GM12878 (cell line): ENCODE measurements at regions not wholly inside any gene's neighbourhood (a gene's known extent, or its start where the extent isn't known, plus 50 kb on each side); places are given as distances from the start of the nearest gene placed in this dataset.

ENCODE experiments used
- ATAC-seq: fragments of 200-7000 bp; cut with Tn5 transposase; 3 replicates; pipeline ENCODE4 v1.9.1; 2020; ENCODE audit warnings: mild to moderate bottlenecking, moderate library complexity
- BruUV-seq: library from RNA; stranded (reverse); fragments of 400-500 nt; replicated peaks from 2 replicates; lab custom pipeline; 2021; lab: Mats Ljungman, UMichigan
- CTCF ChIA-PET: fragments of 300-600 bp; sonication (Branson Sonifier 250); formaldehyde crosslinking; extraction: SDS; loops from one replicate; lab custom pipeline; 2021; ENCODE audit warnings: inconsistent platforms; lab: Yijun Ruan, JAX
- POLR2A ChIA-PET: fragments of 350-600 bp; formaldehyde crosslinking; extraction: SDS; loops from one replicate; lab custom pipeline; 2021; ENCODE audit warnings: inconsistent platforms; lab: Charles Lee
- RAD21 ChIA-PET: fragments of 300-600 bp; sonication (Branson Sonifier 250); formaldehyde crosslinking; loops from one replicate; lab custom pipeline; 2023; ENCODE audit warnings: antibody characterized with exemption; ENCODE audit not compliant: unreplicated experiment; lab: Charles Lee
- SMC1A ChIA-PET: fragments of 300-600 bp; sonication (Branson Sonifier 250); formaldehyde crosslinking; loops from one replicate; lab custom pipeline; 2023; ENCODE audit not compliant: unreplicated experiment, uncharacterized antibody; lab: Charles Lee
- DNase-seq: peaks from one replicate; pipeline ENCODE4 v3.0.0-alpha.2; 2011; ENCODE audit warnings: low read depth, low spot score
- FAIRE-seq: peaks from 3 replicates; lab custom pipeline; 2011; peaks lifted over from hg19 to GRCh38; lab: Jason Lieb, UNC
- H2AFZ ChIP-seq: 2 replicates; pipeline ENCODE4 v1.6.0; 2011; ENCODE audit warnings: low read depth, low read length, control low read depth; ENCODE audit not compliant: control insufficient read depth
- H3K27ac ChIP-seq: 2 replicates; pipeline ENCODE4 v1.5.1; 2011; ENCODE audit warnings: control low read depth; ENCODE audit not compliant: control insufficient read depth, insufficient read depth
- H3K27me3 ChIP-seq, 2 experiments: replicated peaks in 1 of 2; 2 replicates each; pipeline versions ENCODE4 v1.6.0 to v1.6.1; 2011; ENCODE audit warnings: low read length in 1 of 2; ENCODE audit not compliant: control insufficient read depth in 2 of 2, insufficient read depth in 2 of 2
- H3K36me3 ChIP-seq, 2 experiments: 2 replicates each; pipeline ENCODE4 v1.5.1; 2011; ENCODE audit warnings: low read length in 1 of 2; ENCODE audit not compliant: control insufficient read depth in 2 of 2, insufficient read depth in 2 of 2
- H3K4me1 ChIP-seq: 2 replicates; pipeline ENCODE4 v1.6.1; 2011; ENCODE audit warnings: mild to moderate bottlenecking, low read length, moderate library complexity, mixed read lengths; ENCODE audit not compliant: control insufficient read depth, insufficient read depth
- H3K4me2 ChIP-seq: 2 replicates; pipeline ENCODE4 v1.6.0; 2011; ENCODE audit warnings: control low read depth; ENCODE audit not compliant: control insufficient read depth, insufficient read depth
- H3K4me3 ChIP-seq: fragments of 200-600 bp; sonication (generic); 2 replicates; pipeline ENCODE4 v1.5.1; 2016
- H3K79me2 ChIP-seq: 2 replicates; pipeline ENCODE4 v1.6.0; 2011; ENCODE audit warnings: low read length; ENCODE audit not compliant: control insufficient read depth, insufficient read depth
- H3K9ac ChIP-seq: 2 replicates; pipeline ENCODE4 v1.8.0; 2011; ENCODE audit warnings: low read length, control low read depth, mixed read lengths; ENCODE audit not compliant: control insufficient read depth, insufficient read depth
- H3K9me3 ChIP-seq: replicated peaks from 3 replicates; pipeline ENCODE4 v1.5.1; 2011; ENCODE audit warnings: mild to moderate bottlenecking, low read length; ENCODE audit not compliant: control insufficient read depth, insufficient read depth
- H4K20me1 ChIP-seq: 2 replicates; pipeline ENCODE4 v1.6.0; 2011; ENCODE audit not compliant: control insufficient read depth, insufficient read depth
- BHLHE40 ChIP-seq, 2 experiments: fragments of 450-650 bp in 1 of 2; IDR thresholded peaks; 2 replicates each; pipeline ENCODE4 v1.6.1; 2011 to 2017; ENCODE audit warnings: low read depth in 2 of 2, borderline replicate concordance in 1 of 2, improper control_type of control experiment in 1 of 2, low read length in 1 of 2, mild to moderate bottlenecking in 1 of 2
- EP300 ChIP-seq, 2 experiments: fragments of 150-350 bp in 1 of 2; IDR thresholded peaks; 2 replicates each; pipeline ENCODE4 v1.6.1; 2011 to 2012; ENCODE audit warnings: low read depth in 2 of 2, low read length in 2 of 2, borderline replicate concordance in 1 of 2, improper control_type of control experiment in 1 of 2, inconsistent platforms in 1 of 2; ENCODE audit not compliant: control insufficient read depth in 1 of 2
- GATAD2B ChIP-seq: fragments of 450-650 bp; conservative IDR thresholded peaks from 2 replicates; pipeline ENCODE4 v1.6.1; 2017; ENCODE audit warnings: low read depth, mild to moderate bottlenecking, moderate library complexity
- KLF5 ChIP-seq: fragments of 450-650 bp; IDR thresholded peaks from 2 replicates; pipeline ENCODE4 v1.6.1; 2014; ENCODE audit warnings: mild to moderate bottlenecking; ENCODE audit not compliant: partially characterized antibody
- RB1 ChIP-seq: fragments of 450-650 bp; formaldehyde crosslinking; IDR thresholded peaks from 2 replicates; pipeline ENCODE4 v1.6.1; 2017; ENCODE audit warnings: mild to moderate bottlenecking, borderline replicate concordance
- TCF3 ChIP-seq: IDR thresholded peaks from 2 replicates; pipeline ENCODE4 v1.6.1; 2012; ENCODE audit warnings: low read depth, mild to moderate bottlenecking, low read length, borderline replicate concordance; ENCODE audit not compliant: insufficient read depth
- ZNF622 ChIP-seq: fragments of 450-650 bp; IDR thresholded peaks from 2 replicates; pipeline ENCODE4 v1.6.1; 2017; ENCODE audit warnings: mild to moderate bottlenecking, inconsistent platforms
- in situ Hi-C: fragments of 300-500 bp; cut with MboI; formaldehyde crosslinking; loops from 9 replicates; pipeline ENCODE4 v1.14.3; 2018; ENCODE audit warnings: mixed read lengths
- intact Hi-C: fragments of 100-400 bp; cut with micrococcal nuclease; formaldehyde crosslinking; loops from one replicate; pipeline ENCODE4 v1.14.2; 2022; ENCODE audit not compliant: unreplicated experiment
- TF ChIP-seq, protein P1 (sequence below): IDR thresholded peaks from 2 replicates; pipeline ENCODE4 v1.6.1; 2012; ENCODE audit warnings: mild to moderate bottlenecking, low read depth, low read length
- TF ChIP-seq, protein P2 (sequence below): IDR thresholded peaks from 2 replicates; pipeline ENCODE4 v1.6.1; 2012; ENCODE audit warnings: improper control_type of control experiment, low read depth, low read length; ENCODE audit not compliant: insufficient replicate concordance
- TF ChIP-seq, protein P3 (sequence below): fragments of 450-650 bp; conservative IDR thresholded peaks from 2 replicates; pipeline ENCODE4 v1.6.1; 2017; ENCODE audit warnings: mild to moderate bottlenecking, moderate library complexity

DNA sequence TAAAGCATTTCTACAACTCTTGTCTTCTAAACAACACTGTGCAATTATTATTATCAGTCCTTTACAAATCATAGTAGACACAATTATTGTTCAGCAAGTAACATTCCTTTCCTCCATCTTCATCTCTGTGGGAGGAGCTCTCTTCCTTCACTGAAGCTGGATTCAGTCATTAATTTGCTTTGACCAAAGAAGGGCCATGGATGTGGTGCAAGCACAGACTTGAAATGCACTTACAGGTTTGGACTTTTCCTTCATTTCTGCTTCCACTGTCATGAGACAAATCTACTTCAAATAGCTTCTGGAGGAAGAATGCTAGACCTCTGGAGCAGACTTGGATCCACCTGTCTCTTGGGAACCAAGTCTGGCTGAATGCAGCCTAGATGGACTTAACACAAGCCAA lies 336.6 kb upstream of the SLITRK6 start:
- Histone ChIP-seq H3K36me3 (no peaks in the 10 kb centered on the region), H4K20me1 (no peaks in the 10 kb centered on the region), H2AFZ (no peak overlapping the region), H3K9ac (no peak overlapping the region), H3K79me2 (no peaks in the 10 kb centered on the region), H3K4me1 (no peaks in the 10 kb centered on the region), H3K27ac (no peak overlapping the region), H3K4me2 (no peak overlapping the region), H3K27me3 (no peaks in the 10 kb centered on the region), H3K4me3 (no peak overlapping the region), H3K9me3 (no peaks in the 10 kb centered on the region)
- intact Hi-C loops: no loop called here
- RAD21 ChIA-PET: no interaction called here
- in situ Hi-C loops: no loop called here
- SMC1A ChIA-PET: interaction anchor here (0.9 kb wide), 1 partner anchor 27 kb away, joined by 3 read pairs; no protein-coding TSS in a partner anchor
- CTCF ChIA-PET: no interaction called here
- no peak for DNase-seq
- no peak for TF ChIP-seq TCF3
- TF ChIP-seq EP300 (IDR thresholded peaks at IDR 0.05; ENCODE audit: borderline replicate concordance in 1 of 2, control insufficient read depth in 1 of 2, low read depth in 2 of 2, low read length in 2 of 2): no peak
- TF ChIP-seq, protein P1, sequence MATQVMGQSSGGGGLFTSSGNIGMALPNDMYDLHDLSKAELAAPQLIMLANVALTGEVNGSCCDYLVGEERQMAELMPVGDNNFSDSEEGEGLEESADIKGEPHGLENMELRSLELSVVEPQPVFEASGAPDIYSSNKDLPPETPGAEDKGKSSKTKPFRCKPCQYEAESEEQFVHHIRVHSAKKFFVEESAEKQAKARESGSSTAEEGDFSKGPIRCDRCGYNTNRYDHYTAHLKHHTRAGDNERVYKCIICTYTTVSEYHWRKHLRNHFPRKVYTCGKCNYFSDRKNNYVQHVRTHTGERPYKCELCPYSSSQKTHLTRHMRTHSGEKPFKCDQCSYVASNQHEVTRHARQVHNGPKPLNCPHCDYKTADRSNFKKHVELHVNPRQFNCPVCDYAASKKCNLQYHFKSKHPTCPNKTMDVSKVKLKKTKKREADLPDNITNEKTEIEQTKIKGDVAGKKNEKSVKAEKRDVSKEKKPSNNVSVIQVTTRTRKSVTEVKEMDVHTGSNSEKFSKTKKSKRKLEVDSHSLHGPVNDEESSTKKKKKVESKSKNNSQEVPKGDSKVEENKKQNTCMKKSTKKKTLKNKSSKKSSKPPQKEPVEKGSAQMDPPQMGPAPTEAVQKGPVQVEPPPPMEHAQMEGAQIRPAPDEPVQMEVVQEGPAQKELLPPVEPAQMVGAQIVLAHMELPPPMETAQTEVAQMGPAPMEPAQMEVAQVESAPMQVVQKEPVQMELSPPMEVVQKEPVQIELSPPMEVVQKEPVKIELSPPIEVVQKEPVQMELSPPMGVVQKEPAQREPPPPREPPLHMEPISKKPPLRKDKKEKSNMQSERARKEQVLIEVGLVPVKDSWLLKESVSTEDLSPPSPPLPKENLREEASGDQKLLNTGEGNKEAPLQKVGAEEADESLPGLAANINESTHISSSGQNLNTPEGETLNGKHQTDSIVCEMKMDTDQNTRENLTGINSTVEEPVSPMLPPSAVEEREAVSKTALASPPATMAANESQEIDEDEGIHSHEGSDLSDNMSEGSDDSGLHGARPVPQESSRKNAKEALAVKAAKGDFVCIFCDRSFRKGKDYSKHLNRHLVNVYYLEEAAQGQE: no peak
- TF ChIP-seq, protein P2, sequence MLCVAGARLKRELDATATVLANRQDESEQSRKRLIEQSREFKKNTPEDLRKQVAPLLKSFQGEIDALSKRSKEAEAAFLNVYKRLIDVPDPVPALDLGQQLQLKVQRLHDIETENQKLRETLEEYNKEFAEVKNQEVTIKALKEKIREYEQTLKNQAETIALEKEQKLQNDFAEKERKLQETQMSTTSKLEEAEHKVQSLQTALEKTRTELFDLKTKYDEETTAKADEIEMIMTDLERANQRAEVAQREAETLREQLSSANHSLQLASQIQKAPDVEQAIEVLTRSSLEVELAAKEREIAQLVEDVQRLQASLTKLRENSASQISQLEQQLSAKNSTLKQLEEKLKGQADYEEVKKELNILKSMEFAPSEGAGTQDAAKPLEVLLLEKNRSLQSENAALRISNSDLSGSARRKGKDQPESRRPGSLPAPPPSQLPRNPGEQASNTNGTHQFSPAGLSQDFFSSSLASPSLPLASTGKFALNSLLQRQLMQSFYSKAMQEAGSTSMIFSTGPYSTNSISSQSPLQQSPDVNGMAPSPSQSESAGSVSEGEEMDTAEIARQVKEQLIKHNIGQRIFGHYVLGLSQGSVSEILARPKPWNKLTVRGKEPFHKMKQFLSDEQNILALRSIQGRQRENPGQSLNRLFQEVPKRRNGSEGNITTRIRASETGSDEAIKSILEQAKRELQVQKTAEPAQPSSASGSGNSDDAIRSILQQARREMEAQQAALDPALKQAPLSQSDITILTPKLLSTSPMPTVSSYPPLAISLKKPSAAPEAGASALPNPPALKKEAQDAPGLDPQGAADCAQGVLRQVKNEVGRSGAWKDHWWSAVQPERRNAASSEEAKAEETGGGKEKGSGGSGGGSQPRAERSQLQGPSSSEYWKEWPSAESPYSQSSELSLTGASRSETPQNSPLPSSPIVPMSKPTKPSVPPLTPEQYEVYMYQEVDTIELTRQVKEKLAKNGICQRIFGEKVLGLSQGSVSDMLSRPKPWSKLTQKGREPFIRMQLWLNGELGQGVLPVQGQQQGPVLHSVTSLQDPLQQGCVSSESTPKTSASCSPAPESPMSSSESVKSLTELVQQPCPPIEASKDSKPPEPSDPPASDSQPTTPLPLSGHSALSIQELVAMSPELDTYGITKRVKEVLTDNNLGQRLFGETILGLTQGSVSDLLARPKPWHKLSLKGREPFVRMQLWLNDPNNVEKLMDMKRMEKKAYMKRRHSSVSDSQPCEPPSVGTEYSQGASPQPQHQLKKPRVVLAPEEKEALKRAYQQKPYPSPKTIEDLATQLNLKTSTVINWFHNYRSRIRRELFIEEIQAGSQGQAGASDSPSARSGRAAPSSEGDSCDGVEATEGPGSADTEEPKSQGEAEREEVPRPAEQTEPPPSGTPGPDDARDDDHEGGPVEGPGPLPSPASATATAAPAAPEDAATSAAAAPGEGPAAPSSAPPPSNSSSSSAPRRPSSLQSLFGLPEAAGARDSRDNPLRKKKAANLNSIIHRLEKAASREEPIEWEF: no peak
- no peak for TF ChIP-seq ZNF622
- TF ChIP-seq, protein P3, sequence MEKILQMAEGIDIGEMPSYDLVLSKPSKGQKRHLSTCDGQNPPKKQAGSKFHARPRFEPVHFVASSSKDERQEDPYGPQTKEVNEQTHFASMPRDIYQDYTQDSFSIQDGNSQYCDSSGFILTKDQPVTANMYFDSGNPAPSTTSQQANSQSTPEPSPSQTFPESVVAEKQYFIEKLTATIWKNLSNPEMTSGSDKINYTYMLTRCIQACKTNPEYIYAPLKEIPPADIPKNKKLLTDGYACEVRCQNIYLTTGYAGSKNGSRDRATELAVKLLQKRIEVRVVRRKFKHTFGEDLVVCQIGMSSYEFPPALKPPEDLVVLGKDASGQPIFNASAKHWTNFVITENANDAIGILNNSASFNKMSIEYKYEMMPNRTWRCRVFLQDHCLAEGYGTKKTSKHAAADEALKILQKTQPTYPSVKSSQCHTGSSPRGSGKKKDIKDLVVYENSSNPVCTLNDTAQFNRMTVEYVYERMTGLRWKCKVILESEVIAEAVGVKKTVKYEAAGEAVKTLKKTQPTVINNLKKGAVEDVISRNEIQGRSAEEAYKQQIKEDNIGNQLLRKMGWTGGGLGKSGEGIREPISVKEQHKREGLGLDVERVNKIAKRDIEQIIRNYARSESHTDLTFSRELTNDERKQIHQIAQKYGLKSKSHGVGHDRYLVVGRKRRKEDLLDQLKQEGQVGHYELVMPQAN: no peak
- TF ChIP-seq KLF5: no peak
- no peak for TF ChIP-seq RB1
- no peak for TF ChIP-seq GATAD2B
- TF ChIP-seq BHLHE40 (IDR thresholded peaks at IDR 0.05; ENCODE audit: borderline replicate concordance in 1 of 2, low read depth in 2 of 2, low read length in 1 of 2): no peak
- POLR2A ChIA-PET: no interaction called here
- no TSS peak for BruUV-seq
- ATAC-seq: no peak
- no peak for FAIRE-seq
